ENCODE measurements at regions not wholly inside any gene's neighbourhood (a gene's known extent, or its start where the extent isn't known, plus 50 kb on each side); places are given as distances from the start of the nearest gene placed in this dataset.

- TF ChIP-seq, protein P1, sequence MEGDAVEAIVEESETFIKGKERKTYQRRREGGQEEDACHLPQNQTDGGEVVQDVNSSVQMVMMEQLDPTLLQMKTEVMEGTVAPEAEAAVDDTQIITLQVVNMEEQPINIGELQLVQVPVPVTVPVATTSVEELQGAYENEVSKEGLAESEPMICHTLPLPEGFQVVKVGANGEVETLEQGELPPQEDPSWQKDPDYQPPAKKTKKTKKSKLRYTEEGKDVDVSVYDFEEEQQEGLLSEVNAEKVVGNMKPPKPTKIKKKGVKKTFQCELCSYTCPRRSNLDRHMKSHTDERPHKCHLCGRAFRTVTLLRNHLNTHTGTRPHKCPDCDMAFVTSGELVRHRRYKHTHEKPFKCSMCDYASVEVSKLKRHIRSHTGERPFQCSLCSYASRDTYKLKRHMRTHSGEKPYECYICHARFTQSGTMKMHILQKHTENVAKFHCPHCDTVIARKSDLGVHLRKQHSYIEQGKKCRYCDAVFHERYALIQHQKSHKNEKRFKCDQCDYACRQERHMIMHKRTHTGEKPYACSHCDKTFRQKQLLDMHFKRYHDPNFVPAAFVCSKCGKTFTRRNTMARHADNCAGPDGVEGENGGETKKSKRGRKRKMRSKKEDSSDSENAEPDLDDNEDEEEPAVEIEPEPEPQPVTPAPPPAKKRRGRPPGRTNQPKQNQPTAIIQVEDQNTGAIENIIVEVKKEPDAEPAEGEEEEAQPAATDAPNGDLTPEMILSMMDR (IDR thresholded peaks at IDR 0.05) = no peak
- TF ChIP-seq POLR2A (IDR thresholded peaks at IDR 0.05) = no peak
- no peak for TF ChIP-seq EP300 (IDR thresholded peaks at IDR 0.05)
These were observed 268.4 kb downstream of the FOXO1 start for GRCh38 chr13:40398065-40398464.
